LNCaP clone FGC (cell line): ENCODE measurements at regions not wholly inside any gene's neighbourhood (a gene's known extent, or its start where the extent isn't known, plus 50 kb on each side); places are given as distances from the start of the nearest gene placed in this dataset.

Source experiments
- DNase-seq: peaks from one replicate; pipeline ENCODE4 v3.0.0-alpha.2; 2011; ENCODE audit warnings: low read depth
- H3K4me3 ChIP-seq: 2 replicates; pipeline ENCODE4 v1.5.1; 2011; ENCODE audit warnings: mild to moderate bottlenecking, low read depth, low read length, control low read depth
- TF ChIP-seq, protein P1 (sequence below): IDR thresholded peaks from 2 replicates; pipeline ENCODE4 v1.5.1; 2012; ENCODE audit warnings: mild to moderate bottlenecking; ENCODE audit not compliant: control insufficient read depth, insufficient read depth; ENCODE audit errors: extremely low read depth

DNA sequence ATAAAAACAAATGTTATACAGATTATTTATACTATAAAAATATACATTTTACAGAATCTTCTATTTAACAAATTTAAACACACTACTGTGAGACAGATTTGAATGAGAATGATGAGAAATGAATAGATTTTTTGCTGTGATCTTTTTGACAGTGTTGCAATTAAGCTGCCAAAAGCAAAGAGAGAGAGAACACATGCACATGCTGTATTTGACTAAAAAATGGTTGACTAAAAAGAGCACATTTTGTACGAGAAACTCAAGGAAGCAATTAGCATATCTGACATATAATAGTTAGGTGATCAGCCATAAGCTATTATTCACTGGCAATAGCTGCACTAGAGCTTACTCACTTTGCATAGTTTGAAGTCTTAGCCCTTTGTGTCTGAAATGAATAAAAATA is 115.8 kb downstream of the SYT10 start:
- H3K4me3 ChIP-seq, result no peak overlapping the region
- no peak for DNase-seq
- TF ChIP-seq, protein P1, sequence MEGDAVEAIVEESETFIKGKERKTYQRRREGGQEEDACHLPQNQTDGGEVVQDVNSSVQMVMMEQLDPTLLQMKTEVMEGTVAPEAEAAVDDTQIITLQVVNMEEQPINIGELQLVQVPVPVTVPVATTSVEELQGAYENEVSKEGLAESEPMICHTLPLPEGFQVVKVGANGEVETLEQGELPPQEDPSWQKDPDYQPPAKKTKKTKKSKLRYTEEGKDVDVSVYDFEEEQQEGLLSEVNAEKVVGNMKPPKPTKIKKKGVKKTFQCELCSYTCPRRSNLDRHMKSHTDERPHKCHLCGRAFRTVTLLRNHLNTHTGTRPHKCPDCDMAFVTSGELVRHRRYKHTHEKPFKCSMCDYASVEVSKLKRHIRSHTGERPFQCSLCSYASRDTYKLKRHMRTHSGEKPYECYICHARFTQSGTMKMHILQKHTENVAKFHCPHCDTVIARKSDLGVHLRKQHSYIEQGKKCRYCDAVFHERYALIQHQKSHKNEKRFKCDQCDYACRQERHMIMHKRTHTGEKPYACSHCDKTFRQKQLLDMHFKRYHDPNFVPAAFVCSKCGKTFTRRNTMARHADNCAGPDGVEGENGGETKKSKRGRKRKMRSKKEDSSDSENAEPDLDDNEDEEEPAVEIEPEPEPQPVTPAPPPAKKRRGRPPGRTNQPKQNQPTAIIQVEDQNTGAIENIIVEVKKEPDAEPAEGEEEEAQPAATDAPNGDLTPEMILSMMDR, result no peak

DNA sequence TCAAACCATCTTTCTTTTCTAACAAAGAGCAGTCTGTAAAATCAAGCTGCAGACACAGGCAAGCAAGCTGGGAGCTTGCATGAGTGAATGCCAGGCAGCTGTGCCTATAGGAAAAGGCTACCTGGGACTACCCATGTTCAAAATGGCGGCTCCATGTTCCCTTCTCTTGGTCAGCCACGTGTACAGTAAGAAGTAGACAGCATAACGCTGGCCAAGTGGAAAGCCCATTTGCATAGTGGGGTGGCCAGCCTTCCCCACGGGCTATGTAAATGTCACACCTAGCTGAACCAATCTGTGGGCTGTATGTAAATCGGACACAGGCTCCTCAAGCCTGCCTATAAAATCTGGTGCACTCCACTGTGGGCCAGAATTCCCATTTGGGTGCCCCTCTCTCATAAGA is 117.1 kb downstream of the SYT10 start:
- H3K4me3 ChIP-seq, result no peak overlapping the region
- DNase-seq, result no peak
- TF ChIP-seq, protein P1, result no peak

DNA sequence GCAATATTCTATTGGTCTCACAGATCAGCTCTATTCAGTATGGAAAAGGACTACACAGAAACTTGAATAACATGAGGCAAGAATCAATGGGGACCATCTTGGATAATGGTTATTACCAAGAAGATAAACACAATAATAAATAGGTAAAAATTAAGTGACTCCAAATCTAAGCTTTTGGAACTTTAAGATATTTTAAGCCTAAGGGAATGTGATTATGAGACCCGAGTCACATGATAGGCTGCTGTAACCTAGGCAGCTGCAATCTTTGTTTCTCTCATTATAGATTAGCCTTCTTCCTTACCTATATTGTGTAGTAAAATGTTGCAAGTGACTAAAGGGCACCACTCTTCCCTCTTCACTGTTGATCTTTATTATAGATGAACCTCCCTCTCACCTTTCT is 121.9 kb downstream of the SYT10 start:
- no peak for DNase-seq
- H3K4me3 ChIP-seq, result no peak overlapping the region
- TF ChIP-seq, protein P1, result no peak

DNA sequence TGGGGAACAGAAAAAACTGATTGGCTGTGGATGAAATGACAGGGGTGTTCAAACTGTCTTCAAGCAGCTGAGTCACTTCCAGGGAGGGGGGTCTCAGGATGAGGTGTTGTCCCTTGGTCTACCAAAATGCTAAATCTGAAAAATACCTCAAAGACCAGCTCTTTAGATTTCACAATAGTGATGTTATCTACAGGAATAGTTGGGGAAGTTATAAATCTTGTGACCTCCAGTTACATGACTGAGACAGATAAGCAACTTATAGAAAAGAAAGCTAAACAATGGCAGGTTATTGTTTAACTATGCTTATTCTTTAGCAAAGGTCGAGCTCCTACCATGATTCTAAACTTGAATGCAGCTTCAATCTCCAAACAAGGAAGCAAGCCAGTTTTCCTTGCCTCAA is 125.4 kb downstream of the SYT10 start:
- H3K4me3 ChIP-seq, result no peak overlapping the region
- TF ChIP-seq, protein P1, result no peak
- no peak for DNase-seq

DNA sequence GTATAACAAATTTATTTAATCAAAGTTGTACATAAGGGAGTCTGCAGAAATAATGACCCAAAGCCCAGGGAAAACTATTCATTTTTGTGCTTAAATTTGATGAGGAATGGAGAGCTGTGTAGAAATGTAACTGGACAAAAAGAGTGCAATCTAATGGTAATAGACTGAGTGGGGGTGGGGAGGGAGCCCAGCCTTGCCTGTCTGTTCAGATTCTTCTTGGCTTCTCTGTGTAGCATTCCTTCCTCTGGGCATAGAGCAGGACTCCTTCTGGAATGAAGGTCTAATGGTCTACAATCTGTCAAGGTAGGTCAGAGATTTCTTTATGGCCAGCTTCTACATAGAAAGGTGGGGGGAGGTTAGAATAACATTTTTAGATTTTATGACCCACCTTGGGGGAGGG is 126.1 kb downstream of the SYT10 start:
- TF ChIP-seq, protein P1, result no peak
- no peak overlapping the region for H3K4me3 ChIP-seq

DNA sequence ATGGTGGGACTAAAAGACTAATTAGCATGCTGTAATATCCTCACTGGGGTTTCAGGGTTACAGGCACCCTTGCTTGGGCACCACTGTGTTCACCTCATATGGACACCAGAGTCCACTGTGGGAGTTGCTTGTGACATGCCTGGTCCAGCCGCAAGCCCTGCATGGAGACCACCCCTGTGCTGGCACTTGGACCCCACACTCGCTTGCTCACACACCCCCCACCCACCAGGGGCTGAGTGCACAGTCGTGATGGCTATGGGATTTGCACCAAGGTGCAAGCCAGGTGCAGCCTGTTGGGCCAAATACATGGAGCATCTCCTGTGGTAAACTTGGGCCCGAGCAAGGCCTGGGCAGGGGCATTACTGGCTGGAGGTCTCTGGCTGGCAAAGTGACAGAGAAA is 129.1 kb downstream of the SYT10 start:
- DNase-seq, result no peak
- H3K4me3 ChIP-seq, result no peak overlapping the region
- TF ChIP-seq, protein P1, result no peak

More for the DNA sequence above, 126.1 kb downstream of the SYT10 start:
- no peak for DNase-seq

DNA sequence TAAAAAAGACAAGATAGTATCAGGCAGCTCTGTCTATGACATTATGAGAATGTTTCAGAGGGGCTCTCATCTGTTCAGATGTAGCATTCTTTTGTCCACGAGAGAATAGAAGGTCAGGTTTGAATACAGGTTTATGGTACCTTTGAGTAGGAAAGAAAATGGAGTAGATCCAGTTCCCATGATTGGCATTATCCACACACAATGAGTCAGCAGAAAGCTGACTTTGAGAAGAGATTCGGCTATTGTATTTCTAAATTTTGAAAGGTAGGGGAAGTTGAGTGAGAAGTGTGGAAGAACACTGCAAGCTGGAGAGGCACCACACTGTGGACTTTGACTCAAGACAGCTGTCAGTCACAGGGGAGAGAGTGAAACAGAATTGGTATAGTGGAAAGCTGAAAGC is 135.4 kb downstream of the SYT10 start:
- TF ChIP-seq, protein P1, result no peak
- DNase-seq, result no peak

More for the DNA sequence above, 135.4 kb downstream of the SYT10 start:
- no peak overlapping the region for H3K4me3 ChIP-seq
